CD14-positive monocyte (primary cell): ENCODE measurements at regions not wholly inside any gene's neighbourhood (a gene's known extent, or its start where the extent isn't known, plus 50 kb on each side); places are given as distances from the start of the nearest gene placed in this dataset.

Experiments
- DNase-seq, 3 donors: peaks; one replicate each; pipeline ENCODE4 v3.0.0-alpha.2; 2011 to 2022
- H2AFZ ChIP-seq: 2 replicates; pipeline ENCODE4 v1.6.0; 2012; ENCODE audit warnings: mild to moderate bottlenecking, low read depth, low read length, inconsistent platforms; ENCODE audit not compliant: insufficient read depth, poor library complexity, severe bottlenecking
- H3K27ac ChIP-seq, 2 donors: 1 replicate in 1 of 2; 2 replicates in 1 of 2; pipeline ENCODE4 v1.5.1; 2012 to 2013; ENCODE audit warnings: low read length in 2 of 2, control low read depth in 1 of 2, inconsistent platforms in 1 of 2, low read depth in 1 of 2, mild to moderate bottlenecking in 1 of 2
- H3K27me3 ChIP-seq, 2 donors: one replicate each; pipeline versions ENCODE4 v1.6.0 to v1.6.1; 2011 to 2013; ENCODE audit warnings: low read length in 2 of 2; ENCODE audit not compliant: control insufficient read depth in 2 of 2, insufficient read depth in 2 of 2
- H3K36me3 ChIP-seq, 2 donors: replicated peaks in 1 of 2; 1 replicate in 1 of 2; 2 replicates in 1 of 2; pipeline versions ENCODE4 v1.5.1 to v1.6.1; 2012 to 2013; ENCODE audit warnings: low read length in 2 of 2, control low read depth in 1 of 2, inconsistent platforms in 1 of 2, mild to moderate bottlenecking in 1 of 2; ENCODE audit not compliant: insufficient read depth in 2 of 2, control insufficient read depth in 1 of 2
- H3K4me1 ChIP-seq, 2 donors: 1 replicate in 1 of 2; 2 replicates in 1 of 2; pipeline versions ENCODE4 v1.5.1 to v1.6.1; 2012 to 2013; ENCODE audit warnings: low read length in 2 of 2, control low read depth in 1 of 2, inconsistent platforms in 1 of 2, mild to moderate bottlenecking in 1 of 2, moderate library complexity in 1 of 2; ENCODE audit not compliant: insufficient read depth in 2 of 2, control insufficient read depth in 1 of 2
- H3K4me2 ChIP-seq: replicated peaks from 2 replicates; pipeline ENCODE3; 2012; ENCODE audit warnings: low read length, moderate library complexity, mild to moderate bottlenecking; ENCODE audit not compliant: poor library complexity, severe bottlenecking; ENCODE audit errors: extremely low read depth
- H3K4me3 ChIP-seq, 3 experiments: fragments of 200-600 bp in 1 of 3; sonication (generic) in 1 of 3; replicated peaks in 1 of 3; 1 replicate in 2 of 3; 2 replicates in 1 of 3; pipeline ENCODE4 v1.5.1; 2011 to 2013; ENCODE audit warnings: low read length in 3 of 3, mild to moderate bottlenecking in 3 of 3, control low read depth in 2 of 3, low read depth in 2 of 3, inconsistent platforms in 1 of 3, moderate library complexity in 1 of 3
- H3K79me2 ChIP-seq: 2 replicates; pipeline ENCODE4 v1.6.0; 2012; ENCODE audit warnings: mild to moderate bottlenecking, control low read depth, inconsistent platforms, low read length, moderate library complexity; ENCODE audit not compliant: insufficient read depth
- H3K9ac ChIP-seq: 2 replicates; pipeline ENCODE4 v1.6.0; 2017; ENCODE audit warnings: low read length, mild to moderate bottlenecking; ENCODE audit not compliant: insufficient read depth, poor library complexity, severe bottlenecking
- H3K9me3 ChIP-seq, 2 donors: replicated peaks in 1 of 2; 1 replicate in 1 of 2; 2 replicates in 1 of 2; pipeline versions ENCODE4 v1.5.1 to v1.6.1; 2012 to 2013; ENCODE audit warnings: low read length in 2 of 2, control low read depth in 1 of 2; ENCODE audit not compliant: control insufficient read depth in 1 of 2, insufficient read depth in 1 of 2
- H4K20me1 ChIP-seq: 2 replicates; pipeline ENCODE4 v1.6.0; 2012; ENCODE audit warnings: mild to moderate bottlenecking, low read length, control low read depth, moderate library complexity; ENCODE audit not compliant: insufficient read depth
- H3K27ac Mint-ChIP-seq, 7 donors: one replicate each; pipeline ENCODE4 v1.8.0; 2020; ENCODE audit warnings: mild to moderate bottlenecking in 7 of 7, mixed read lengths in 7 of 7, moderate library complexity in 6 of 7, inconsistent platforms in 2 of 7
- H3K27me3 Mint-ChIP-seq, 3 donors: one replicate each; pipeline ENCODE4 v1.8.0; 2021 to 2022; ENCODE audit warnings: low read depth in 3 of 3, mild to moderate bottlenecking in 3 of 3, mixed read lengths in 3 of 3, moderate library complexity in 3 of 3, inconsistent platforms in 1 of 3
- H3K36me3 Mint-ChIP-seq, 2 donors: one replicate each; pipeline ENCODE4 v1.8.0; 2020; ENCODE audit warnings: mixed read lengths in 2 of 2, inconsistent platforms in 1 of 2, mild to moderate bottlenecking in 1 of 2
- H3K4me1 Mint-ChIP-seq: one replicate; pipeline ENCODE4 v1.8.0; 2020; ENCODE audit warnings: mild to moderate bottlenecking, mixed read lengths
- H3K4me3 Mint-ChIP-seq, 2 donors: one replicate each; pipeline ENCODE4 v1.8.0; 2020; ENCODE audit warnings: mild to moderate bottlenecking in 2 of 2, mixed read lengths in 2 of 2, moderate library complexity in 1 of 2
- H3K9me3 Mint-ChIP-seq, 7 donors: one replicate each; pipeline ENCODE4 v1.8.0; 2020 to 2022; ENCODE audit warnings: mixed read lengths in 7 of 7, mild to moderate bottlenecking in 6 of 7, moderate library complexity in 6 of 7, inconsistent platforms in 2 of 7
- CTCF ChIP-seq: fragments of 200-600 bp; IDR thresholded peaks from one replicate; pipeline ENCODE4 v1.8.0; 2022; ENCODE audit warnings: antibody characterized with exemption, mild to moderate bottlenecking
- WGBS: methylation state at CpG from one replicate; pipeline ENCODE4 v1.1.5; 2013; ENCODE audit warnings: missing lambda C conversion rate; ENCODE audit not compliant: insufficient coverage; 5-methylcytosine and 5-hydroxymethylcytosine counted together
- intact Hi-C, 2 donors: fragments of 100-400 bp; cut with micrococcal nuclease; formaldehyde crosslinking; loops; one replicate each; pipeline versions ENCODE4 v1.15.0 to v1.15.1; 2023

- no peak overlapping the region for H3K4me3 Mint-ChIP-seq
- Histone ChIP-seq H3K79me2 (no peaks in the 10 kb centered on the region), H3K36me3 (no peaks in the 10 kb centered on the region), H3K9ac (no peak overlapping the region), H3K27me3 (peaks cover 0 to 3% of the 10 kb centered on the region in 2 donors), H3K4me2 (peak overlapping the region; percentile 1), H3K4me3 (peak overlapping the region in 1 of 3 experiments; percentile 2), H2AFZ (peak overlapping the region; percentile 0), H3K9me3 (peaks cover 0 to 6% of the 10 kb centered on the region in 2 donors), H4K20me1 (no peaks in the 10 kb centered on the region), H3K4me1 (peaks cover 5 to 16% of the 10 kb centered on the region in 2 donors), H3K27ac (peak overlapping the region in 1 of 2 donors; percentile 37)
- peak; percentile 1 to 73 (median 59) for DNase-seq
- peaks cover 0 to 7% (median 4%) of the 10 kb centered on the region in 7 donors for H3K9me3 Mint-ChIP-seq
- TF ChIP-seq CTCF, result no peak
- H3K27me3 Mint-ChIP-seq, result peaks cover 5 to 17% (median 6%) of the 10 kb centered on the region in 3 donors
- H3K4me1 Mint-ChIP-seq, result peaks cover 11% of the 10 kb centered on the region
- H3K27ac Mint-ChIP-seq, result peak overlapping the region in 4 of 7 donors; percentile 11 to 88 (median 70)
- intact Hi-C loops, result loop anchor here in 1 of 2 donors (5.0 kb wide), 1 partner anchor 249 kb away; no protein-coding TSS in a partner anchor
- 76% methylated on average over 4 of the region's 11 CpGs for WGBS
- H3K36me3 Mint-ChIP-seq, result no peaks in the 10 kb centered on the region
Observed at GRCh38 chr2:100733391-100734187, 86.3 kb upstream of the NPAS2 start.

GRCh38 chr2:100736121-100736915, 83.6 kb upstream of the NPAS2 start:
- H3K36me3 ChIP-seq, result no peaks in the 10 kb centered on the region
- peaks cover 5 to 16% of the 10 kb centered on the region in 2 donors for H3K4me1 ChIP-seq
- H3K27me3 ChIP-seq, result peaks cover 0 to 5% of the 10 kb centered on the region in 2 donors
- H4K20me1 ChIP-seq, result no peaks in the 10 kb centered on the region
- no peak overlapping the region for H3K4me2 ChIP-seq
- intact Hi-C loops, result no loop called here
- 96% methylated on average over 4 of the region's 5 CpGs for WGBS
- peak overlapping the region in 1 of 7 donors; percentile 0 for H3K27ac Mint-ChIP-seq
- peaks cover 11% of the 10 kb centered on the region for H3K4me1 Mint-ChIP-seq
- no peaks in the 10 kb centered on the region for H3K79me2 ChIP-seq
- no peak for DNase-seq
- TF ChIP-seq CTCF, result no peak
- no peaks in the 10 kb centered on the region for H3K9me3 ChIP-seq
- peaks cover 3 to 18% (median 5%) of the 10 kb centered on the region in 3 donors for H3K27me3 Mint-ChIP-seq
- H3K36me3 Mint-ChIP-seq, result no peaks in the 10 kb centered on the region
- H3K4me3 ChIP-seq, result no peak overlapping the region
- no peak overlapping the region for H2AFZ ChIP-seq
- H3K9ac ChIP-seq, result no peak overlapping the region
- no peak overlapping the region for H3K27ac ChIP-seq
- H3K4me3 Mint-ChIP-seq, result no peak overlapping the region
- no peaks in the 10 kb centered on the region for H3K9me3 Mint-ChIP-seq
